ENCODE measurements at regions not wholly inside any gene's neighbourhood (a gene's known extent, or its start where the extent isn't known, plus 50 kb on each side); places are given as distances from the start of the nearest gene placed in this dataset.

DNA sequence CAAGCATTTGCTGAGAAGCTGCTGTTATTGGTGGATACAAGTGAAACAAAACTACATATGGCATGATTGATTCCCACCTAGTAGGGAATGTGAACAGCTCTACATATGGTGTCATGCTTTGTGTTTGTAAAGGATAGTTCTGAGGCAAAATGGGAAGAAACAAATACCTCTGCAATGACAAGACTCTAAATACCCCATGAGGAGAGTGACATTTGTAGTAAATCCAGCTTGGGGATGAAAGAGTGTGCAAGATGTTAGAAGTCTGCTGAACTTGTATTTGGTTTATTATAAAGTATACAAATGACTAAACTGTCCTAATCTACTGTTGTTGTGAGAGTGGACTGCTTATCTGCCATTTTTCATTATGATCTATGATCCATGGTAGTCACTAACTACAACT lies 120.8 kb upstream of the HS3ST1 start:
- no peak for TF ChIP-seq REST (IDR thresholded peaks at IDR 0.05; ENCODE audit: insufficient read depth in 1 of 2, low read depth in 2 of 2, low read length in 2 of 2)
- TF ChIP-seq TAF1 (IDR thresholded peaks at IDR 0.05; ENCODE audit: borderline replicate concordance, insufficient read depth, low read length) = no peak
- TF ChIP-seq POLR2AphosphoS5 (IDR thresholded peaks at IDR 0.05; ENCODE audit: low read depth, low read length) = no peak
- TF ChIP-seq FOXP2 (optimal IDR thresholded peaks at IDR 0.05; ENCODE audit: borderline replicate concordance, extremely low read depth, extremely low read length, insufficient read depth) = no peak
- no peak for TF ChIP-seq SIN3A (IDR thresholded peaks at IDR 0.05; ENCODE audit: borderline replicate concordance, insufficient read depth, low read length)
